GM21423 (cell line): ENCODE measurements at regions not wholly inside any gene's neighbourhood (a gene's known extent, or its start where the extent isn't known, plus 50 kb on each side); places are given as distances from the start of the nearest gene placed in this dataset.
"Not testable (repeated sequence)": the region's sequence is repeated elsewhere in the genome, so short reads cannot be mapped to it uniquely, and the experiment has no call there.

ENCODE experiments used
- ATAC-seq: cut with Tn5 transposase; IDR thresholded peaks from one replicate; pipeline ENCODE4 v1.9.1; 2021; ENCODE audit warnings: mild to moderate bottlenecking, moderate library complexity; ENCODE audit not compliant: unreplicated experiment

DNA sequence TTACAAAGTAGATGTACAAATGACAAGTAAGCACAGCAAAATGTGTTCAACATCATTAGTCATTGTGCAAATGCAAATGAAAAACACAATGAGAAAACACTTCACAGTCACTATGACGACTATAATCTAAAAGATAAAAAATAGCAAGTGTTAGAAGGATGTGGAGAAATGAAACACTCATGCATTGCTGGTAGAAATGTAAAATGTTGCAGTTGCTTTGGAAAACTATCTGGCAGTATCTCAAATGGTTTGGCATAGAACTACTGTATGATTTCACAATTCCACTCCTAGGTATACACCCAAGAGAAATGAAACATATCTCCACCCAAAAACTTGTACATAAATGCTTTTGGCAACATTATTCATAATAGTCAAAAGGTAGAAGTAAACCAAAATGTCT is 459.7 kb upstream of the TRAM1L1 start:
- no peak for ATAC-seq

DNA sequence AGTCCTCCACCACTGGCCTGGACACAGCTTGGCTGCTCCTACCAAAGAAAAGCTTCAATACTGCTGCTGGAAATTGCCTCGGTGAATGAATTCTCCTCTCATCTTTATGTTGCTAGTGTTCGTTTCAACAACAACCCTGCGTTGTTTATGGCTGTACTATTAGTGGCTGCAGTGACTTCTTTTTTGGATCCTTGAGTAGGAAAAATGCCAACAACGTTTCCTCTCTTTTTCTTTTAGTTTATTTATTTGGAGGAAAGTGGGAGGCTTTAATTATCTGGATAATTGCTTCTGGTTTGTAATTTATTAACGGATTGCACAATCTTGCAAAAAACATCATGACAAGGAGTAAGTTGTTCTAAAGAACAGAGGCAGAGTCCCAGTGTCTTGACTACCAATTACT is 464.1 kb upstream of the TRAM1L1 start:
- no peak for ATAC-seq

- ATAC-seq, result no peak
These were observed 464.7 kb upstream of the TRAM1L1 start for GRCh38 chr4:117550085-117550484.

GRCh38 chr4:117560329-117560728 is 474.0 kb upstream of the NDST3 start:
- no peak for ATAC-seq

DNA sequence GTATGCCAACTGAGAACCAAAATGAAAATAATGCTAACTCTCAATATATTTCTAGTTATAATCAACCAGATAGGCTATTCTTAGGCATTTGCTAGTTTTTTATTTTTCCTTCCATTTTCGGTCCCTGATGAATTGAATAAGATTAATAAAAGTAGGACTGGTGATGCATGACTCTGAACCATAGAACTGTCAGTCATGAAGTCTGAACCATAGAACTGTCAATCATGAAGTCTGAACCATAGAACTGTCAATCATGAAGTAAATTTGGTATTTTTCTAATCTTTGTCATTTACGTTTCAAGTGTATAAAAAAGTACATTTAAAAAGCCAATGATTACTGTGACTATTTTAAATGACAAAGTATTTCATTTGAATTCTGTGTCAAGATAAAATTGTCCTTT is 460.2 kb upstream of the NDST3 start:
- ATAC-seq, result no peak

GRCh38 chr4:117575850-117576249 is 458.4 kb upstream of the NDST3 start:
- ATAC-seq, result no peak

GRCh38 chr4:117577686-117578311 is 456.5 kb upstream of the NDST3 start:
- ATAC-seq, result no peak

- no peak for ATAC-seq
These were observed 445.5 kb upstream of the NDST3 start for GRCh38 chr4:117588771-117589170.

GRCh38 chr4:117596917-117597480 is 437.3 kb upstream of the NDST3 start:
- ATAC-seq, result no peak

DNA sequence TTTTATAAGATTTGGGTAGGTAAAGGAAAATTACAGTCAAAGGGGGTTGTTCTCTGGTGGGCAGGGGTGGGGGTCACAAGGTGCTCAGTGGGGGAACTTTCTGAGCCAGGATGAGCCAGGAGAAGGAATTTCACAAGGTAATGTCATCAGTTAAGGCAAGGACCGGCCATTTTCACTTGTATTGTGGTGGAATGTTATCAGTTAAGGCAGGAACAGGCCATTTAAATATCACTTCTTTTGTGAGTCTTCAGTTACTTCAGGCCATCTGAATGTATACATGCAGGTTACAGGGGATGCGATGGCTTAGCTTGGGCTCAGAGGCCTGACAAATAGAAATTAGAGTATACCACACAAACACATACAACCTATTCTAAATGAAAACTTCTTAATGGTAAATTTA is 434.9 kb upstream of the NDST3 start:
- ATAC-seq, result not testable (repeated sequence)

- ATAC-seq, result not testable (repeated sequence)
These were observed 433.4 kb upstream of the NDST3 start for GRCh38 chr4:117600936-117601335.

DNA sequence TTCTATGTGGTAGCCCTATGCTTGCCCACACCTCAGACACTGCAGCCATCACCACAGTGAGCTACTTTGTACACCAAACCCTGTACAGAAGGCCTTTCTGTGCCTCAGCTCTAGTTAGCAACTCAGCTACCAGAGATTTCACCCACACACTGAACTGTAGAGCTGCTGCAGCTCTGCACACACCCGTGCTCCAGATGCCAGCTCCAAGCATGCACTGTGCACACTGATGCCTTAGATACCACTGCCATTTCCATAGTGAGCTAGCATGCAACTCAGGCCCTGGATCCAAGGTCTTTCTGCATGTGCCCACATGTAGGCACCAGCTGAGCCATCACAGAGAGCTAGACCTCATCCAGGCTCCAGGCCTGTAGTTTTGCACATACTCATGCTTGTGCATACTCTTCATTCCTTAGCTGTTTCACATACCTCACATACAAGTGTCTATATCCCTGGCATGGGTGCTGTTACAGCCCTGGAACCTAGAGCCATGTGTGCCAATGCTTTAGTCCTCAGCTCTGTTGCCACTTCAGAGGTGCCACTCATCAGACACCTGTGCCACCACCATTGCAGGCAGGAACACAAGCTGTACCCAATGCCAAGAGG is 423.5 kb upstream of the NDST3 start:
- ATAC-seq, result no peak

DNA sequence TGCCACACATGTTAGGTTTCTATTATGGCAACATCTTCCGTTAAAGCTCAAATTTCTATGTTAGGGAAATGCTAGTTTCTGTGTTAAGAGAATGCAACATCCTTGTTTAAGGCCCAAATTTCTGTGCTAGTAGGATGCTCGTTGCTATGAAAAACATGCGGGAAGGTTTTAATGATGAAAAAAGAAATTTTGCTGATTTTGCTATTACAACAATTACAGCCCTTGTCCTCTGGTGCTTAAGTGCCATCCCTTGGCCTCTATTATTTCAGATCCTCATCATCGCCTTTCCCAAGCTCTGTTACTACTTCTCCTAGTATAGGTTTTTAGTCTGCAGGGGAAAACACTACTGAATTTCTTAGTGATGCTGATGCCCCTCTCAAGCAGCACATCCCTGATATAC is 412.6 kb upstream of the NDST3 start:
- ATAC-seq, result no peak

DNA sequence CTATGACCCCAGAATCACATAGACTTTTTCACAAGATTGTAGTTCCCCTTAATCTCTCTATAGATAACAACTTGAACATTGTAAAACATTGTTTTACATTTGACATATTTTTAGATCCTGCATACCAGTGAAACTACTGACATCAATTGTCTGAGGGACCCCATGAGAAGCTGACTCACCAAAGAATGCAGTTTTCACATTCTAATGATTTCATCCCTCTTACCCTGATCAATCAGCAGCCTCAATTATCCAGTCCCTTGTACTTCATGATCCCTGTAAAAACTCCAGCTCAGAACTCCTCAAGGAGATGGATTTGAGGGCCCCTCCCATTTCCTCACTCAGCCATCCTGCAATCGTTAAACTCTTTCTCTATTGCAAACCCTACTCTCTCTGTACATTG is 411.0 kb upstream of the NDST3 start:
- no peak for ATAC-seq

DNA sequence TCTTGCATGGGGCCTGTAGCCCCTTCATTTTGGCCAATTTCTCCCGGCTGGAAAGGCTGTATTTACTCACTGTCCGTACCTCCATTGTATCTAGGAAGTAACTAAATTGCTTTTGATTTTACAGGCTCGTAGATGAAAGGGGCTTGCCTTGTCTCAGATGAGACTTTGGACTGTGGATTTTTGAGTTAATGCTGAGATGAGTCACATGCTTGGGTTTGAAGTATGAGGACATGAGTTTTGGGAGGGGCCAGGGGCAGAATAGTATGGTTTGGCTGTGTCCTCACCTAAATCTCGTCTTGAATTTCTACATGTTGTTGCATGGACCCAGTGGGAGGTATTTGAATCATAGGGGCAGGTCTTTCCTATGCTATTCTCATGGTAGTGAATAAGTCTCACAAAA is 407.6 kb upstream of the NDST3 start:
- no peak for ATAC-seq

DNA sequence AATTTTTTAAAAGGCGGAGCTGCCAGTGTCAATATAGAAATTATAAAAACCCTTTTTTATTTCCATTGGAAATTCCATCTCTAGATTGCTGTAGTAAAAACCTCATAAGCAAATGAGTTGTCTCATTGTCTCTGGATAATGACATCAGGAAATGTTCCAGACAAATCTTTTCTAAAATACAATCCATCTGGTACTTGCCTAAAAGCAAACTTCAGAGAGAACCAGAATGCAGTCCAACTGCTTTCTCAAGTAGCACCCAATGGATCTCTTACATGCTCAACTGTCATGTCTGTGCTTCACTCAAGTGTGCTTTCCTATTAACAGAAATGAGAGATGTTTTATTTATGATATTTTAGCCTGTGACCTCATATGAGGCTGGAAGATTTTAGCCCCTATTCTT is 399.6 kb upstream of the NDST3 start:
- ATAC-seq, result no peak

DNA sequence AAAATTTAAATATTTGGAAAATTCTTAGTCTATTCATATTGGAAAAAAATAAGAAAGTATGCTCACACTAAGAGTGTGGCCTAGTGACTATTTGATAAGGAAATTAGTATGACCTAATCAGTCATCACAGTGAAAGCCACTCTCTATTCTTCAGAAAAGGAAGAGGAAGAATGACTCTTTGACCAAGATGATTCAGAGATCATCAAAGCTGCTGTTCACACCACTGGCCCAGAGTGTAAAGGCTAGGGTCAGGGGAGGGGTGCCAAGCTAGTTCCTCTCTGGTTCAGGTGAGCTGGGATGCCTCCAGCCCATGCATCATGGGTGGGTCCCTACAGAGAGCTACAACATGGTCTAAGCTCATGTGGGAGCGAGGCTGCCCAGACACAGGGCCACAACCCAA is 396.9 kb upstream of the NDST3 start:
- no peak for ATAC-seq

GRCh38 chr4:117640836-117641235 is 393.4 kb upstream of the NDST3 start:
- no peak for ATAC-seq

GRCh38 chr4:117641519-117641918 is 392.8 kb upstream of the NDST3 start:
- no peak for ATAC-seq

DNA sequence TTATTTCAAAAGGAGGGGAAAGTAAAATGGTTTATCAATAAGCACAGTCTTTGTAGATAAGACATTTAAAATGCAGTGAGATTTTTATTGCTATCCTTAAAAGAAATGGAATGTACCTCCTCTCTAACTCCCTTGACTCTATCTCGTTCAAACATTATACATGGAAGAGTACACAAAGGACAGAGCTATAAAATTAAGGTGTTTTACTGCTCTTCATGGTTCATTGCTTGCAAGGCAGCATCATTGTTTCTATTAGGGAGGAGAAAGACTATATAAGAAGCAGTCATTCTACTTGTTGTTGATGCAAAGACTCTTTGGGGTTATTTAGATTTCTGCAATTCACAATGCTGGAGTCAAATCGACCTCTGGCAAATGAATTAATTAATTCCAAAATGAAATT is 380.2 kb upstream of the NDST3 start:
- no peak for ATAC-seq

GRCh38 chr4:117660668-117661067 is 373.6 kb upstream of the NDST3 start:
- ATAC-seq, result no peak
